ENCODE measurements at regions not wholly inside any gene's neighbourhood (a gene's known extent, or its start where the extent isn't known, plus 50 kb on each side); places are given as distances from the start of the nearest gene placed in this dataset.

- ATAC-seq (ENCODE audit: low FRiP score), result no peak
- no peak for DNase-seq (ENCODE audit: low spot score)
- no peak for TF ChIP-seq CTCF (IDR thresholded peaks at IDR 0.05)
These were observed 353.8 kb upstream of the SALL3 start for GRCh38 chr18:78625847-78626246.

GRCh38 chr18:78627551-78628346 is 351.9 kb upstream of the SALL3 start:
- ATAC-seq (ENCODE audit: low FRiP score), result no peak
- no peak for TF ChIP-seq CTCF (IDR thresholded peaks at IDR 0.05)
- DNase-seq (ENCODE audit: low spot score), result no peak

GRCh38 chr18:78629426-78629825 is 350.2 kb upstream of the SALL3 start:
- no peak for DNase-seq (ENCODE audit: low spot score)
- no peak for ATAC-seq (ENCODE audit: low FRiP score)
- TF ChIP-seq CTCF (IDR thresholded peaks at IDR 0.05), result no peak

- no peak for DNase-seq (ENCODE audit: low spot score)
- ATAC-seq (ENCODE audit: low FRiP score), result no peak
These were observed 349.3 kb upstream of the SALL3 start for GRCh38 chr18:78630356-78630755.

GRCh38 chr18:78630981-78631510 is 348.6 kb upstream of the SALL3 start:
- ATAC-seq (ENCODE audit: low FRiP score), result no peak
- TF ChIP-seq CTCF (IDR thresholded peaks at IDR 0.05), result no peak
- no peak for DNase-seq (ENCODE audit: low spot score)

More at GRCh38 chr18:78630356-78630755, 349.3 kb upstream of the SALL3 start:
- TF ChIP-seq CTCF (IDR thresholded peaks at IDR 0.05), result no peak

DNA sequence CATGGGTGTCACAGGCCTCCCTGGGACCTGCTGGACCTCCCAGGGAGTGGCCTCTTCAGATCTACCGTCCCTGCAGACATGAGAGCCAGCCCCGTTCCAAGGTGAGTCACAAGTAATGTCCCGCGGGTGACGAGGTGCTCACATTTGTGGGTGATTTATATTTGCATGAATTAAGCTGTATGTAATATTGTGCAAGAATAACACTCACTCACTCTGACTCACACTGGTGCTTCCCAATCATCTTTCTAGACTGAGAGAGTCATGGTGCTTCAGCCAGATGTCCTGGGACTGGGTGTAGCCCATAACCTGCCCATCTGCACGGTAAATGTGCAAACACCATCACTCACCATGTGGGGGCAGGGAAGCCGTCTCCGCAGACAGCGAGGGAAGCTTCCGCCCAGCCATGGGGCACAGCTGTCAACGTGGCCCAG is 347.5 kb upstream of the SALL3 start:
- DNase-seq (ENCODE audit: low spot score) (no peak), ATAC-seq (ENCODE audit: low FRiP score) (no peak)
- TF ChIP-seq CTCF (IDR thresholded peaks at IDR 0.05), result no peak

Measured in omental fat pad (tissue), 3 donors.